ENCODE measurements at regions not wholly inside any gene's neighbourhood (a gene's known extent, or its start where the extent isn't known, plus 50 kb on each side); places are given as distances from the start of the nearest gene placed in this dataset.

DNA sequence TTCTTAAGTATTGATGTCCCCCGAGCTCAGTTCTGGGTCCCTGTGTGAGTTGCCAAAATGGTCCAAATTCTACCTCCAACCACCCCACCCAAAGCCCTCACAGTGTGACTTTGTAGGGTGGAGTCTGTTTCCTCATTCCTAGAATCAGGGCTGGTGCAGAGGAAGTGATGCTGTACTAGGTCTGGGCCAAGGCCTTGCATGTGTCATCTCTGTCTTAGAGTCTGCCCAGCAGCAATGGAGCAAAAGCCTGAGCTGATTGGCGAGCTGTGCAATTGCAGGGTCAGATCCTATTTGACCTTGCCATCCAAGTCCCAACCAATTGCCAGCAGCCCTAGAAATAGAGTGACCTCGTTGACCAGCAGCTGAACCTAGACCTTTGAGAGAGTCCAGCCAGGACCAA lies 97.0 kb upstream of the ANKRD10 start:
- TF ChIP-seq EZH2 (IDR thresholded peaks at IDR 0.05; ENCODE audit: low read depth) = no peak
- TF ChIP-seq, protein P1, sequence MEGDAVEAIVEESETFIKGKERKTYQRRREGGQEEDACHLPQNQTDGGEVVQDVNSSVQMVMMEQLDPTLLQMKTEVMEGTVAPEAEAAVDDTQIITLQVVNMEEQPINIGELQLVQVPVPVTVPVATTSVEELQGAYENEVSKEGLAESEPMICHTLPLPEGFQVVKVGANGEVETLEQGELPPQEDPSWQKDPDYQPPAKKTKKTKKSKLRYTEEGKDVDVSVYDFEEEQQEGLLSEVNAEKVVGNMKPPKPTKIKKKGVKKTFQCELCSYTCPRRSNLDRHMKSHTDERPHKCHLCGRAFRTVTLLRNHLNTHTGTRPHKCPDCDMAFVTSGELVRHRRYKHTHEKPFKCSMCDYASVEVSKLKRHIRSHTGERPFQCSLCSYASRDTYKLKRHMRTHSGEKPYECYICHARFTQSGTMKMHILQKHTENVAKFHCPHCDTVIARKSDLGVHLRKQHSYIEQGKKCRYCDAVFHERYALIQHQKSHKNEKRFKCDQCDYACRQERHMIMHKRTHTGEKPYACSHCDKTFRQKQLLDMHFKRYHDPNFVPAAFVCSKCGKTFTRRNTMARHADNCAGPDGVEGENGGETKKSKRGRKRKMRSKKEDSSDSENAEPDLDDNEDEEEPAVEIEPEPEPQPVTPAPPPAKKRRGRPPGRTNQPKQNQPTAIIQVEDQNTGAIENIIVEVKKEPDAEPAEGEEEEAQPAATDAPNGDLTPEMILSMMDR (conservative IDR thresholded peaks at IDR 0.05) = no peak
